ENCODE measurements at regions not wholly inside any gene's neighbourhood (a gene's known extent, or its start where the extent isn't known, plus 50 kb on each side); places are given as distances from the start of the nearest gene placed in this dataset.

DNA sequence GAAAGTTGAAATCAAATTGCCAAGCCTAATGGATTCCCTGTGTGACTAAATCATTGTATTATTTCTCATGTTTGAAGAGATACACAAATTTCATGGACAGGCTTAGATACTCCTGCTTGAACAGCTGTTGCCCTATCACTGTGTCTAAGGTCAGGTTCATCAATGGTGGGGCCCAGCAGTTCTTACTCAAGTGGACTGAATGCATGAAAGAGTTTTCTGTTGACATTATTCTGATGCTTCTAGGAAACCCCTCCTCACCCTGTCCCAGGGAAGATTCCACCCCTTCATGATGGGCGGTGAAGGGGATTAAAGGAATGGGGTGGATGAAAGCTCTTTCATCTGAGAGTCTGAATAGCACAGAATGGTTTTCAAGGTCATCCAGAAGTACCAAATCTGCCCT is 148.8 kb downstream of the INO80D start:
- TF ChIP-seq ZNF792 (tag by site-specific recombination; IDR thresholded peaks at IDR 0.05), result no peak
- Histone ChIP-seq H3K36me3 (ENCODE audit: control insufficient read depth in 2 of 2, insufficient read depth in 1 of 2, low read length in 2 of 2) (no peaks in the 10 kb centered on the region), H3K27ac (ENCODE audit: extremely low read depth, low read depth, low read length) (no peak overlapping the region), H3K9me3 (ENCODE audit: control insufficient read depth, insufficient read depth, low read depth, low read length) (no peaks in the 10 kb centered on the region), H3K4me1 (ENCODE audit: control insufficient read depth, insufficient read depth, low read length) (no peaks in the 10 kb centered on the region), H3K4me3 (ENCODE audit: low read depth, low read length) (no peak overlapping the region)
- POLR2A ChIA-PET, result no interaction called here
- CTCF ChIA-PET, result interaction anchor here (0.6 to 3.0 kb wide), 3 partner anchors 8 to 51 kb away, joined by 3 to 27 read pairs (median 4); no protein-coding TSS in a partner anchor

DNA sequence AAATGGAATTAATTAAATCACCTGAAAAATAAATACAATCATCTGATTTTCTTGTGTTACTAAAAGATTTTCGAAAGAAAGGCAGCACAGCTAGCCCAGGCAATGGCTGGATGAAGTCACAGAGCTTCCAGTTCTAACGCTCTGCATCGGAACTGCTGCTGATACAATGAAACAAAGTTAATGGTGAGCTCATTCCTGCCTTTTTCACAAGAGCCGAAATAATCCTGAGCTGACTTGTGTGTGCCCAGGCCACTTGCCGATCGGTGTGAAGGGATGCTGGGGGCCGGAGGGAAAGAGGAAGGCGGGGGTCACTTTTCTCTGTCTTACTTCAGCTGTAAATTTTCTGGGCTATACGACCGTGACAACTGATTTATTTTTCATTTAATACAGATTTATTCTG is 149.5 kb downstream of the INO80D start:
- no peak overlapping the region for H3K4me3 ChIP-seq (ENCODE audit: low read depth, low read length)
- TF ChIP-seq MZF1 (tag by site-specific recombination; IDR thresholded peaks at IDR 0.05; ENCODE audit: borderline replicate concordance) (no peak), SCRT1 (tag by site-specific recombination; IDR thresholded peaks at IDR 0.05; ENCODE audit: borderline replicate concordance) (no peak), ZNF792 (tag by site-specific recombination; IDR thresholded peaks at IDR 0.05) (no peak), RBAK (tag by site-specific recombination; IDR thresholded peaks at IDR 0.05) (no peak), ZNF114 (tag by site-specific recombination; IDR thresholded peaks at IDR 0.05) (no peak)
- TF ChIP-seq, protein P1, sequence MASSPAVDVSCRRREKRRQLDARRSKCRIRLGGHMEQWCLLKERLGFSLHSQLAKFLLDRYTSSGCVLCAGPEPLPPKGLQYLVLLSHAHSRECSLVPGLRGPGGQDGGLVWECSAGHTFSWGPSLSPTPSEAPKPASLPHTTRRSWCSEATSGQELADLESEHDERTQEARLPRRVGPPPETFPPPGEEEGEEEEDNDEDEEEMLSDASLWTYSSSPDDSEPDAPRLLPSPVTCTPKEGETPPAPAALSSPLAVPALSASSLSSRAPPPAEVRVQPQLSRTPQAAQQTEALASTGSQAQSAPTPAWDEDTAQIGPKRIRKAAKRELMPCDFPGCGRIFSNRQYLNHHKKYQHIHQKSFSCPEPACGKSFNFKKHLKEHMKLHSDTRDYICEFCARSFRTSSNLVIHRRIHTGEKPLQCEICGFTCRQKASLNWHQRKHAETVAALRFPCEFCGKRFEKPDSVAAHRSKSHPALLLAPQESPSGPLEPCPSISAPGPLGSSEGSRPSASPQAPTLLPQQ (tag by site-specific recombination; IDR thresholded peaks at IDR 0.05), result no peak
- TF ChIP-seq, protein P2, sequence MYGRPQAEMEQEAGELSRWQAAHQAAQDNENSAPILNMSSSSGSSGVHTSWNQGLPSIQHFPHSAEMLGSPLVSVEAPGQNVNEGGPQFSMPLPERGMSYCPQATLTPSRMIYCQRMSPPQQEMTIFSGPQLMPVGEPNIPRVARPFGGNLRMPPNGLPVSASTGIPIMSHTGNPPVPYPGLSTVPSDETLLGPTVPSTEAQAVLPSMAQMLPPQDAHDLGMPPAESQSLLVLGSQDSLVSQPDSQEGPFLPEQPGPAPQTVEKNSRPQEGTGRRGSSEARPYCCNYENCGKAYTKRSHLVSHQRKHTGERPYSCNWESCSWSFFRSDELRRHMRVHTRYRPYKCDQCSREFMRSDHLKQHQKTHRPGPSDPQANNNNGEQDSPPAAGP (tag by site-specific recombination; IDR thresholded peaks at IDR 0.05), result no peak
- ChIA-PET CTCF (interaction anchor here (0.6 to 3.0 kb wide), 5 partner anchors 8 to 153 kb away, joined by 3 to 27 read pairs (median 4); no protein-coding TSS in a partner anchor), POLR2A (no interaction called here)
- H3K27ac ChIP-seq (ENCODE audit: extremely low read depth, low read depth, low read length), result no peak overlapping the region
- no peaks in the 10 kb centered on the region for H3K4me1 ChIP-seq (ENCODE audit: control insufficient read depth, insufficient read depth, low read length)
- no peaks in the 10 kb centered on the region for H3K36me3 ChIP-seq (ENCODE audit: control insufficient read depth in 2 of 2, insufficient read depth in 1 of 2, low read length in 2 of 2)
- no peaks in the 10 kb centered on the region for H3K9me3 ChIP-seq (ENCODE audit: control insufficient read depth, insufficient read depth, low read depth, low read length)

DNA sequence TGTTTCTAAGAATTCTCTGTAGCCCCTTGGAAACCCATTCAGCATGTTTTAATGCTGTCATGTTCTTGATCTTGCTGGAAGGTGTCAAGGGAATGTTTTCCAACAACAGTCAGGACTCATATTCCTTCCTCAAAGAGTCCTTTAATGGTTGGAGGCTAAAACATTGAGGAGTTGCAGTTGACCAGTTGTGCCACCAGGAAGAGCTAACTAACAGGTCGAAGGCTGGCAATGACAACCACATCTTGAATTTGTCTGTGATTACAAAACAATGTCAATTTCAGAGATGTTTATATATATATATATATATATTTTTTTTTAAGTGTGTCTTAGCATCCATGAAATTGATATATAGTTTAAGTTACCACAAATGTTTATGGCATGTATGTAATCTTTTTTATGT is 151.5 kb downstream of the INO80D start:
- Histone ChIP-seq H3K36me3 (ENCODE audit: control insufficient read depth in 2 of 2, insufficient read depth in 1 of 2, low read length in 2 of 2) (no peaks in the 10 kb centered on the region), H3K9me3 (ENCODE audit: control insufficient read depth, insufficient read depth, low read depth, low read length) (no peaks in the 10 kb centered on the region), H3K4me1 (ENCODE audit: control insufficient read depth, insufficient read depth, low read length) (no peaks in the 10 kb centered on the region), H3K27ac (ENCODE audit: extremely low read depth, low read depth, low read length) (no peak overlapping the region), H3K4me3 (ENCODE audit: low read depth, low read length) (no peak overlapping the region)
- no peak for TF ChIP-seq ZNF354C (tag by site-specific recombination; IDR thresholded peaks at IDR 0.05; ENCODE audit: borderline replicate concordance, low read depth)
- TF ChIP-seq, protein P3, sequence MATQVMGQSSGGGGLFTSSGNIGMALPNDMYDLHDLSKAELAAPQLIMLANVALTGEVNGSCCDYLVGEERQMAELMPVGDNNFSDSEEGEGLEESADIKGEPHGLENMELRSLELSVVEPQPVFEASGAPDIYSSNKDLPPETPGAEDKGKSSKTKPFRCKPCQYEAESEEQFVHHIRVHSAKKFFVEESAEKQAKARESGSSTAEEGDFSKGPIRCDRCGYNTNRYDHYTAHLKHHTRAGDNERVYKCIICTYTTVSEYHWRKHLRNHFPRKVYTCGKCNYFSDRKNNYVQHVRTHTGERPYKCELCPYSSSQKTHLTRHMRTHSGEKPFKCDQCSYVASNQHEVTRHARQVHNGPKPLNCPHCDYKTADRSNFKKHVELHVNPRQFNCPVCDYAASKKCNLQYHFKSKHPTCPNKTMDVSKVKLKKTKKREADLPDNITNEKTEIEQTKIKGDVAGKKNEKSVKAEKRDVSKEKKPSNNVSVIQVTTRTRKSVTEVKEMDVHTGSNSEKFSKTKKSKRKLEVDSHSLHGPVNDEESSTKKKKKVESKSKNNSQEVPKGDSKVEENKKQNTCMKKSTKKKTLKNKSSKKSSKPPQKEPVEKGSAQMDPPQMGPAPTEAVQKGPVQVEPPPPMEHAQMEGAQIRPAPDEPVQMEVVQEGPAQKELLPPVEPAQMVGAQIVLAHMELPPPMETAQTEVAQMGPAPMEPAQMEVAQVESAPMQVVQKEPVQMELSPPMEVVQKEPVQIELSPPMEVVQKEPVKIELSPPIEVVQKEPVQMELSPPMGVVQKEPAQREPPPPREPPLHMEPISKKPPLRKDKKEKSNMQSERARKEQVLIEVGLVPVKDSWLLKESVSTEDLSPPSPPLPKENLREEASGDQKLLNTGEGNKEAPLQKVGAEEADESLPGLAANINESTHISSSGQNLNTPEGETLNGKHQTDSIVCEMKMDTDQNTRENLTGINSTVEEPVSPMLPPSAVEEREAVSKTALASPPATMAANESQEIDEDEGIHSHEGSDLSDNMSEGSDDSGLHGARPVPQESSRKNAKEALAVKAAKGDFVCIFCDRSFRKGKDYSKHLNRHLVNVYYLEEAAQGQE (tag by site-specific recombination; IDR thresholded peaks at IDR 0.05), result no peak
- TF ChIP-seq SP3 (tag by site-specific recombination; IDR thresholded peaks at IDR 0.05), result no peak
- TF ChIP-seq ZBTB7A (tag by site-specific recombination; IDR thresholded peaks at IDR 0.05; ENCODE audit: low read depth), result no peak
- no peak for TF ChIP-seq FEZF1 (tag by site-specific recombination; IDR thresholded peaks at IDR 0.05)
- CTCF ChIA-PET, result interaction anchor here (1.9 kb wide), 1 partner anchor 8 kb away, joined by 15 read pairs; no protein-coding TSS in a partner anchor
- POLR2A ChIA-PET, result no interaction called here

DNA sequence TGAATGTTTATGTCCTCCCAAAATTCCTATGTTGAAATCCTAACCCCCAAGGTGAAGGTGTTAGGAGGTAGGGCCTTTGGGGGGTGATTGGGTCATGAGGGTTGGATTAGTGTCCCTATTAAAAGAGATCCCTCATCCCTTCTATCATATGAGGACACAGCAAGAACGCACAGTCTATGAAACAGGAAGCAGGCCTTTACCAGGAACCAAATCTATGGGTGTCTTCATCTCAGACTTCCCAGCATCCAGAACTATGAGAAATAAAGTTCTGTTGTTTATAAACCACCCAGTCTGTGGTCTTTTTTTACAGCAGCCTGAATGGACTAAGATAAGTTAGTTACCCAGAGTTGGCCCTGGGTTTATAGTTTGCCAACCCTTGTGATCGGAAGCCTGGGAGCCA is 153.1 kb downstream of the INO80D start:
- H3K4me1 ChIP-seq (ENCODE audit: control insufficient read depth, insufficient read depth, low read length), result no peaks in the 10 kb centered on the region
- no peak overlapping the region for H3K4me3 ChIP-seq (ENCODE audit: low read depth, low read length)
- H3K27ac ChIP-seq (ENCODE audit: extremely low read depth, low read depth, low read length), result no peak overlapping the region
- H3K36me3 ChIP-seq (ENCODE audit: control insufficient read depth in 2 of 2, insufficient read depth in 1 of 2, low read length in 2 of 2), result no peaks in the 10 kb centered on the region
- ChIA-PET CTCF (interaction anchor here (1.0 kb wide), 1 partner anchor 15 kb away, joined by 5 read pairs; no protein-coding TSS in a partner anchor), POLR2A (no interaction called here)
- no peaks in the 10 kb centered on the region for H3K9me3 ChIP-seq (ENCODE audit: control insufficient read depth, insufficient read depth, low read depth, low read length)
- TF ChIP-seq, protein P4, sequence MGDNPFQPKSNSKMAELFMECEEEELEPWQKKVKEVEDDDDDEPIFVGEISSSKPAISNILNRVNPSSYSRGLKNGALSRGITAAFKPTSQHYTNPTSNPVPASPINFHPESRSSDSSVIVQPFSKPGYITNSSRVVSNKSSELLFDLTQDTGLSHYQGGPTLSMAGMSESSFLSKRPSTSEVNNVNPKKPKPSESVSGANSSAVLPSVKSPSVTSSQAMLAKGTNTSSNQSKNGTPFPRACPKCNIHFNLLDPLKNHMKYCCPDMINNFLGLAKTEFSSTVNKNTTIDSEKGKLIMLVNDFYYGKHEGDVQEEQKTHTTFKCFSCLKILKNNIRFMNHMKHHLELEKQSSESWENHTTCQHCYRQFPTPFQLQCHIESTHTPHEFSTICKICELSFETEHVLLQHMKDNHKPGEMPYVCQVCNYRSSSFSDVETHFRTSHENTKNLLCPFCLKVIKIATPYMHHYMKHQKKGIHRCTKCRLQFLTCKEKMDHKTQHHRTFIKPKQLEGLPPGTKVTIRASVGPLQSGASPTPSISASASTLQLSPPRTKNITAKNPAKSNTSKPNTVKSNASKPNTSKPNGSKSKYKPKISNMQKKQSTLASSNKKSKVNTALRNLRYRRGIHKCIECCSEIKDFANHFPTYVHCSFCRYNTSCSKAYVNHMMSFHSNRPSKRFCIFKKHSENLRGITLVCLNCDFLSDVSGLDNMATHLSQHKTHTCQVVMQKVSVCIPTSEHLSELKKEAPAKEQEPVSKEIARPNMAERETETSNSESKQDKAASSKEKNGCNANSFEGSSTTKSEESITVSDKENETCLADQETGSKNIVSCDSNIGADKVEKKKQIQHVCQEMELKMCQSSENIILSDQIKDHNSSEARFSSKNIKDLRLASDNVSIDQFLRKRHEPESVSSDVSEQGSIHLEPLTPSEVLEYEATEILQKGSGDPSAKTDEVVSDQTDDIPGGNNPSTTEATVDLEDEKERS (tag by site-specific recombination; IDR thresholded peaks at IDR 0.05), result no peak
- no peak for TF ChIP-seq BCL11B (tag by site-specific recombination; IDR thresholded peaks at IDR 0.05; ENCODE audit: low read depth)
- TF ChIP-seq, protein P5, sequence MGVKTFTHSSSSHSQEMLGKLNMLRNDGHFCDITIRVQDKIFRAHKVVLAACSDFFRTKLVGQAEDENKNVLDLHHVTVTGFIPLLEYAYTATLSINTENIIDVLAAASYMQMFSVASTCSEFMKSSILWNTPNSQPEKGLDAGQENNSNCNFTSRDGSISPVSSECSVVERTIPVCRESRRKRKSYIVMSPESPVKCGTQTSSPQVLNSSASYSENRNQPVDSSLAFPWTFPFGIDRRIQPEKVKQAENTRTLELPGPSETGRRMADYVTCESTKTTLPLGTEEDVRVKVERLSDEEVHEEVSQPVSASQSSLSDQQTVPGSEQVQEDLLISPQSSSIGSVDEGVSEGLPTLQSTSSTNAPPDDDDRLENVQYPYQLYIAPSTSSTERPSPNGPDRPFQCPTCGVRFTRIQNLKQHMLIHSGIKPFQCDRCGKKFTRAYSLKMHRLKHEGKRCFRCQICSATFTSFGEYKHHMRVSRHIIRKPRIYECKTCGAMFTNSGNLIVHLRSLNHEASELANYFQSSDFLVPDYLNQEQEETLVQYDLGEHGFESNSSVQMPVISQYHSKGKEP (tag by site-specific recombination; IDR thresholded peaks at IDR 0.05), result no peak
